ENCODE measurements at regions not wholly inside any gene's neighbourhood (a gene's known extent, or its start where the extent isn't known, plus 50 kb on each side); places are given as distances from the start of the nearest gene placed in this dataset.
A peak's percentile ranks its signal among the peaks of the same experiment; 100 is the strongest.
"Not testable (repeated sequence)": the region's sequence is repeated elsewhere in the genome, so short reads cannot be mapped to it uniquely, and the experiment has no call there.

GRCh38 chr11:29159552-29160465, 857.0 kb downstream of the KCNA4 start:
- H3K4me3 ChIP-seq (replicated peaks; ENCODE audit: low read depth, low read length), result no peak overlapping the region
- peak; percentile 35 for DNase-seq (ENCODE audit: extremely low read depth, low read depth)
- TF ChIP-seq, protein P1, sequence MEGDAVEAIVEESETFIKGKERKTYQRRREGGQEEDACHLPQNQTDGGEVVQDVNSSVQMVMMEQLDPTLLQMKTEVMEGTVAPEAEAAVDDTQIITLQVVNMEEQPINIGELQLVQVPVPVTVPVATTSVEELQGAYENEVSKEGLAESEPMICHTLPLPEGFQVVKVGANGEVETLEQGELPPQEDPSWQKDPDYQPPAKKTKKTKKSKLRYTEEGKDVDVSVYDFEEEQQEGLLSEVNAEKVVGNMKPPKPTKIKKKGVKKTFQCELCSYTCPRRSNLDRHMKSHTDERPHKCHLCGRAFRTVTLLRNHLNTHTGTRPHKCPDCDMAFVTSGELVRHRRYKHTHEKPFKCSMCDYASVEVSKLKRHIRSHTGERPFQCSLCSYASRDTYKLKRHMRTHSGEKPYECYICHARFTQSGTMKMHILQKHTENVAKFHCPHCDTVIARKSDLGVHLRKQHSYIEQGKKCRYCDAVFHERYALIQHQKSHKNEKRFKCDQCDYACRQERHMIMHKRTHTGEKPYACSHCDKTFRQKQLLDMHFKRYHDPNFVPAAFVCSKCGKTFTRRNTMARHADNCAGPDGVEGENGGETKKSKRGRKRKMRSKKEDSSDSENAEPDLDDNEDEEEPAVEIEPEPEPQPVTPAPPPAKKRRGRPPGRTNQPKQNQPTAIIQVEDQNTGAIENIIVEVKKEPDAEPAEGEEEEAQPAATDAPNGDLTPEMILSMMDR (IDR thresholded peaks at IDR 0.05; ENCODE audit: low read depth, low read length, missing control alignments), result peak; percentile 64

DNA sequence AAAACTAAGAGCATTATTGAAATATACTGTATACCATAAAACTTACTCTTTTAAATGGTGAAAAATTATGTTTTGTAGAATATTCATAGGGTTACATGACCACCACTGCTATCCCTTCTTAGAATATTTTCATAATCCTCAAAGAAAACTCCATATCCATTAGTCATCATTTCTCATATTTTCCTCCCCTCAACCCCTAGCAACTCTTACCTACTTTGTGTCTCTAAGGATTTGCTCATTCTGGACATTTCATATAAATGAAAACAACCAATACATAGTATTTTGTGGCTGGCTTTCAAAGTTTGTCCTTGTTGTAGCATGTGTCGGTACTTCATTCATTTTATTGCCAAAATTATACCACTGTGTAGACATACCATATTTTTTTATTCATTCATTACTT, 863.8 kb downstream of the KCNA4 start:
- DNase-seq (ENCODE audit: extremely low read depth, low read depth), result no peak
- H3K4me3 ChIP-seq (replicated peaks; ENCODE audit: low read depth, low read length), result no peak overlapping the region
- TF ChIP-seq, protein P1 (IDR thresholded peaks at IDR 0.05; ENCODE audit: low read depth, low read length, missing control alignments), result no peak

GRCh38 chr11:29142573-29142972, 874.3 kb downstream of the KCNA4 start:
- DNase-seq (ENCODE audit: extremely low read depth, low read depth); H3K4me3 ChIP-seq (replicated peaks; ENCODE audit: low read depth, low read length): not testable (repeated sequence)

GRCh38 chr11:29135504-29135903, 881.3 kb downstream of the KCNA4 start:
- TF ChIP-seq, protein P1 (IDR thresholded peaks at IDR 0.05; ENCODE audit: low read depth, low read length, missing control alignments), result no peak
- no peak for DNase-seq (ENCODE audit: extremely low read depth, low read depth)

GRCh38 chr11:29131055-29131454, 885.8 kb downstream of the KCNA4 start:
- no peak overlapping the region for H3K4me3 ChIP-seq (replicated peaks; ENCODE audit: low read depth, low read length)
- TF ChIP-seq, protein P1 (IDR thresholded peaks at IDR 0.05; ENCODE audit: low read depth, low read length, missing control alignments), result no peak
- no peak for DNase-seq (ENCODE audit: extremely low read depth, low read depth)

More at GRCh38 chr11:29135504-29135903, 881.3 kb downstream of the KCNA4 start:
- no peak overlapping the region for H3K4me3 ChIP-seq (replicated peaks; ENCODE audit: low read depth, low read length)

- DNase-seq (ENCODE audit: extremely low read depth, low read depth), result no peak
- TF ChIP-seq, protein P1 (IDR thresholded peaks at IDR 0.05; ENCODE audit: low read depth, low read length, missing control alignments), result no peak
- no peak overlapping the region for H3K4me3 ChIP-seq (replicated peaks; ENCODE audit: low read depth, low read length)
Measured at GRCh38 chr11:29129844-29130243, 887.0 kb downstream of the KCNA4 start.

DNA sequence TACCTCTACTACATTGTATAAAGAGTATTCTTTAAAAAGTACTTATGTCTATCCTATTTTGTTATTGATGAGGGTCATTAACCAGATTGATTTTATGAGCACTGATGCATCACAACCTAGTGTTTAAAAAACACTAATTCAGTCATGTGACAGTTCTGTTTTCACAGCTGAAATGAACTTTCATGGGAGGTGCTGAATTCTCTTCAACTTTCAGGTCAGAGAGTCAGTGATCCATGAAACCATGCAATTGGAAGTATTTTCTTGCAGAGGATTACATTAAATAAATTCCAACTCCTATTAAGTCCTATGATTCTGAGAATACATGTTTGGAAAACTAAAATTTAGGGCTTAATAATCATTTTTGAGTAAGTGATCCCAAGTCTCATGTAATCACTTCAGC, 889.4 kb downstream of the KCNA4 start:
- H3K4me3 ChIP-seq (replicated peaks; ENCODE audit: low read depth, low read length), result no peak overlapping the region
- TF ChIP-seq, protein P1 (IDR thresholded peaks at IDR 0.05; ENCODE audit: low read depth, low read length, missing control alignments), result no peak
- no peak for DNase-seq (ENCODE audit: extremely low read depth, low read depth)
